ENCODE measurements at regions not wholly inside any gene's neighbourhood (a gene's known extent, or its start where the extent isn't known, plus 50 kb on each side); places are given as distances from the start of the nearest gene placed in this dataset.

DNA sequence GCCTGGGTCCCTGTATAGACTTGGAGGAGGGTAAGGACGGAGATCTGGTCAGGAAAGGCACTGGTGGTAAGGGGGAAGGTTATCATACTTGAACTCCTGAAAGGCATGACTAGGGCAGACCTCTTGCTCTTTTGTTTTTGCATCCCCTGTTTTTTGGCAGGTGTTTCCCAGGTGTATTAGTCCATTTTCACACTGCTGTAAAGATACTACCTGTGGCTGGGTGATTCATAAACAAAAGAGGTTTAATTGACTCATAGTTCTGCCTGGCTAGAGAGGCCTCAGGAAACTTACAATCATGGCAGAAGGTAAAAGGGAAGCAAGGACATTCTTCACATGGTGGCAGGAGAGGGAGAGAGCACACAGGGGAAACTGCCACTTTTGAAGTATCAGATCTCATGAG, 57.2 kb upstream of the APOBEC4 start:
- no peaks in the 10 kb centered on the region for H3K36me3 ChIP-seq
- no peaks in the 10 kb centered on the region for H3K27me3 ChIP-seq
- no peaks in the 10 kb centered on the region for H3K4me1 ChIP-seq (ENCODE audit: insufficient read depth)
- TF ChIP-seq EP300 (IDR thresholded peaks at IDR 0.05): no peak
- TF ChIP-seq POLR2A (IDR thresholded peaks at IDR 0.05): no peak
- TF ChIP-seq CTCF (IDR thresholded peaks at IDR 0.05): no peak
- no peak overlapping the region for H3K27ac ChIP-seq
- no peak overlapping the region for H3K4me3 ChIP-seq
- no peak for DNase-seq
- no peaks in the 10 kb centered on the region for H3K9me3 ChIP-seq
- intact Hi-C loops (cut with DNase I): no loop called here
- WGBS, 3 donors: 92 to 100% (median 95%) methylated on average over 1 of the region's 1 CpG

DNA sequence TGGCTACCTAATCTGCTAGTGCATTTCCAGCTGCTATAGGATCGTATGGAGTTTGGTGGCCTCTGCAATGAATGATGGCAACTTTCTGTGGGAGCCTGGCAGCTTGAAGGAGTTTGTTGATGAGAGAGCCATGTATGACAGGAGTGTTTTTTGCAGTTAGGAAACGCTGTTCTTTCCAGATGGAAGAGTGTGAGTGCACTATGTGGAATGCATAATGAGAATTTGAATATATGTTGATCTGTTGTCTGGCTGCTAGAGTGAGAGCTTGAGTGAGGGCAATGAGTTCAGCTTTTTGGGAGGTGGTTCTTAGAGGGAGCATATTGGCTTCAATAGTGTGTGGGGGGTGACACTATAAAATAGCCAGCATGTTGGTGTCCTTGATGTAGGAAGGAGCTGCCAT, 51.0 kb upstream of the APOBEC4 start:
- 91 to 97% (median 94%) methylated on average over 2 of the region's 2 CpGs for WGBS, 3 donors
- intact Hi-C loops (cut with DNase I): no loop called here
- no peaks in the 10 kb centered on the region for H3K4me1 ChIP-seq (ENCODE audit: insufficient read depth)

More for the DNA sequence above, 51.0 kb upstream of the APOBEC4 start:
- TF ChIP-seq EP300 (IDR thresholded peaks at IDR 0.05): no peak
- TF ChIP-seq CTCF (IDR thresholded peaks at IDR 0.05): no peak
- TF ChIP-seq POLR2A (IDR thresholded peaks at IDR 0.05): no peak
- Histone ChIP-seq H3K9me3 (no peaks in the 10 kb centered on the region), H3K27ac (no peak overlapping the region), H3K36me3 (no peaks in the 10 kb centered on the region), H3K27me3 (no peaks in the 10 kb centered on the region), H3K4me3 (no peak overlapping the region)
- no peak for DNase-seq

All from ovary (tissue), 7 donors.